ENCODE measurements at regions not wholly inside any gene's neighbourhood (a gene's known extent, or its start where the extent isn't known, plus 50 kb on each side); places are given as distances from the start of the nearest gene placed in this dataset.
A peak's percentile ranks its signal among the peaks of the same experiment; 100 is the strongest.

DNA sequence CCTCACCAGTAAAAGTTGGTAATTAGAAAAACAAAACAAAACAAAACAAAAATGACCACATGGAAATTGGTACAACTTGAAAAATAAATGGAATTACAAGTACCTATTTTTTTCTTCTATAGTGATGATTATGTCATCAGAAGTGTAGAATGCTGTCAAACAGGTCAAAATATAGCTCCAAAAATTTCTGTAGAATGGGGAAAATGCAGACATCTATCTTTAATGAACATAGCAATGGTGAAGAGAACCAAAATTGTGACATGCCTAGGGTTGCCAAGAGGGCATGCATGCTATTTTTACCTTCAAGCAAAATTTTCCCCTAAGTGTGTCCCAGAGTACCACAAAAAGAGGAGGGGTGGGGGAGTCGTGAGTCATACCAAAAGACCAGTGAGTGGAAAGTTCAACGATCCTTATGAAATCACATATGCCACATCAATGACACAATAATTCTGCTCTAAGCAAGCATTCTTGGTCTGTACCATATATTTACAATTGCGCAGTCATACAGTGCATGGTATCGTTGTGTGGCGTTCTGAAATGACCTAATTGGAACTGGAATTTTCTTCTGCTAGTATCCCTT is 1436.4 kb downstream of the SUCLG1 start:
- H2AFZ ChIP-seq (ENCODE audit: low read length), result no peak overlapping the region
- TF ChIP-seq EZH2 (IDR thresholded peaks at IDR 0.05; ENCODE audit: low read length, missing control alignments), result no peak
- TF ChIP-seq, protein P1, sequence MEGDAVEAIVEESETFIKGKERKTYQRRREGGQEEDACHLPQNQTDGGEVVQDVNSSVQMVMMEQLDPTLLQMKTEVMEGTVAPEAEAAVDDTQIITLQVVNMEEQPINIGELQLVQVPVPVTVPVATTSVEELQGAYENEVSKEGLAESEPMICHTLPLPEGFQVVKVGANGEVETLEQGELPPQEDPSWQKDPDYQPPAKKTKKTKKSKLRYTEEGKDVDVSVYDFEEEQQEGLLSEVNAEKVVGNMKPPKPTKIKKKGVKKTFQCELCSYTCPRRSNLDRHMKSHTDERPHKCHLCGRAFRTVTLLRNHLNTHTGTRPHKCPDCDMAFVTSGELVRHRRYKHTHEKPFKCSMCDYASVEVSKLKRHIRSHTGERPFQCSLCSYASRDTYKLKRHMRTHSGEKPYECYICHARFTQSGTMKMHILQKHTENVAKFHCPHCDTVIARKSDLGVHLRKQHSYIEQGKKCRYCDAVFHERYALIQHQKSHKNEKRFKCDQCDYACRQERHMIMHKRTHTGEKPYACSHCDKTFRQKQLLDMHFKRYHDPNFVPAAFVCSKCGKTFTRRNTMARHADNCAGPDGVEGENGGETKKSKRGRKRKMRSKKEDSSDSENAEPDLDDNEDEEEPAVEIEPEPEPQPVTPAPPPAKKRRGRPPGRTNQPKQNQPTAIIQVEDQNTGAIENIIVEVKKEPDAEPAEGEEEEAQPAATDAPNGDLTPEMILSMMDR (conservative IDR thresholded peaks at IDR 0.05 in 1 of 2, IDR thresholded peaks at IDR 0.05 in 1 of 2; ENCODE audit: low read depth in 1 of 2, low read length in 2 of 2), result no peak
- H3K27ac ChIP-seq (ENCODE audit: insufficient read depth, low read length), result no peak overlapping the region
- H3K4me1 ChIP-seq (ENCODE audit: control insufficient read depth, extremely low read depth, insufficient read depth, low read length), result no peaks in the 10 kb centered on the region
- H3K79me2 ChIP-seq (ENCODE audit: control insufficient read depth, insufficient read depth, low read length), result no peaks in the 10 kb centered on the region
- no peak overlapping the region for H3K9ac ChIP-seq (ENCODE audit: insufficient read depth, low read length)
- H3K36me3 ChIP-seq (ENCODE audit: control insufficient read depth, insufficient read depth, low read length), result no peaks in the 10 kb centered on the region
- no peak overlapping the region for H3K4me2 ChIP-seq (ENCODE audit: extremely low read depth, insufficient read depth, low read length)
- H3K27me3 ChIP-seq (ENCODE audit: control insufficient read depth, insufficient read depth, low read length), result no peaks in the 10 kb centered on the region
- no peak overlapping the region for H3K4me3 ChIP-seq (replicated peaks in 1 of 4; ENCODE audit: control extremely low read depth in 1 of 4, insufficient read depth in 1 of 4, low read depth in 3 of 4, low read length in 4 of 4)
- peak; percentile 20 to 60 for DNase-seq (ENCODE audit: low read depth in 2 of 2)
- H3K9me3 ChIP-seq (ENCODE audit: control insufficient read depth, insufficient read depth, low read depth, low read length), result no peaks in the 10 kb centered on the region
- no peaks in the 10 kb centered on the region for H4K20me1 ChIP-seq (ENCODE audit: control insufficient read depth, extremely low read depth, insufficient read depth, low read length)

DNA sequence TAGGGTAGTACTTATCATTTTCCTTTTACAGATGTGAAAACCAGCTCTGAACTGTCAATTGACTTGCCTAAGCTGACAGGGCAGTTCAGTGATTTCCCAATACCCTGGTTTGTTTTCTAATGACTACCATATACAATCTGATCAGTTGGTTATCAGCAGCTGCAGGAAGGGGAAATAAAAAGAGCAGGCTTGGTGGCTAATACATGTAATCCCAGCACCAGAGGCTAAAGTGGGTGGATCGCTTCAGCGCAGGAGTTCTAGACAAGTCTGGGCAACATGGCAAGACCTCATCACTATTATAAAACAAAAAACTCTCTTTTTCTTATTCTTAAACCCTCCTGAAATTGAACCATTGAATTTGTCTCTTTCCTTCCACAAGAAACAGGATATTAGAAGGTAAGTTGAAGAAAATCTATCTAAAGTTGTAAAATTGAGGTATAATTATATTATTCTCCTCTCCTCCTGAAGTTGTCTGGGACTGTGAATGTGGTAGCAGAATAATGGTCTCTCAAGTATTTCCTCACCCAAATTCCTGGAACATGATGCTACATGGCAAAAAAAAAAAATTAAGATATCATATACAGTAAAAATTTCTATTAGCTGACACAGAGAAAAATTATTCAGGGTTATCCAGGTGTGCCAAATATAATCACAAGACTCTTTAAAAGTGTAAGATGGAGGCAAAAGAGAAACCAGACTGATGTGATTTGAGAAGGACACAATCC is 1441.6 kb downstream of the SUCLG1 start:
- no peaks in the 10 kb centered on the region for H3K27me3 ChIP-seq (ENCODE audit: control insufficient read depth, insufficient read depth, low read length)
- H3K27ac ChIP-seq (ENCODE audit: insufficient read depth, low read length), result no peak overlapping the region
- no peak overlapping the region for H3K4me3 ChIP-seq (replicated peaks in 1 of 4; ENCODE audit: control extremely low read depth in 1 of 4, insufficient read depth in 1 of 4, low read depth in 3 of 4, low read length in 4 of 4)
- H3K4me2 ChIP-seq (ENCODE audit: extremely low read depth, insufficient read depth, low read length), result no peak overlapping the region
- DNase-seq (ENCODE audit: low read depth in 2 of 2), result peak in 1 of 2 donors; percentile 27
- H3K4me1 ChIP-seq (ENCODE audit: control insufficient read depth, extremely low read depth, insufficient read depth, low read length), result no peaks in the 10 kb centered on the region
- H4K20me1 ChIP-seq (ENCODE audit: control insufficient read depth, extremely low read depth, insufficient read depth, low read length), result no peaks in the 10 kb centered on the region
- H3K79me2 ChIP-seq (ENCODE audit: control insufficient read depth, insufficient read depth, low read length), result no peaks in the 10 kb centered on the region
- no peak overlapping the region for H2AFZ ChIP-seq (ENCODE audit: low read length)
- TF ChIP-seq, protein P1 (conservative IDR thresholded peaks at IDR 0.05 in 1 of 2, IDR thresholded peaks at IDR 0.05 in 1 of 2; ENCODE audit: low read depth in 1 of 2, low read length in 2 of 2), result no peak
- TF ChIP-seq EZH2 (IDR thresholded peaks at IDR 0.05; ENCODE audit: low read length, missing control alignments), result no peak
- no peaks in the 10 kb centered on the region for H3K36me3 ChIP-seq (ENCODE audit: control insufficient read depth, insufficient read depth, low read length)
- no peaks in the 10 kb centered on the region for H3K9me3 ChIP-seq (ENCODE audit: control insufficient read depth, insufficient read depth, low read depth, low read length)
- H3K9ac ChIP-seq (ENCODE audit: insufficient read depth, low read length), result no peak overlapping the region

DNA sequence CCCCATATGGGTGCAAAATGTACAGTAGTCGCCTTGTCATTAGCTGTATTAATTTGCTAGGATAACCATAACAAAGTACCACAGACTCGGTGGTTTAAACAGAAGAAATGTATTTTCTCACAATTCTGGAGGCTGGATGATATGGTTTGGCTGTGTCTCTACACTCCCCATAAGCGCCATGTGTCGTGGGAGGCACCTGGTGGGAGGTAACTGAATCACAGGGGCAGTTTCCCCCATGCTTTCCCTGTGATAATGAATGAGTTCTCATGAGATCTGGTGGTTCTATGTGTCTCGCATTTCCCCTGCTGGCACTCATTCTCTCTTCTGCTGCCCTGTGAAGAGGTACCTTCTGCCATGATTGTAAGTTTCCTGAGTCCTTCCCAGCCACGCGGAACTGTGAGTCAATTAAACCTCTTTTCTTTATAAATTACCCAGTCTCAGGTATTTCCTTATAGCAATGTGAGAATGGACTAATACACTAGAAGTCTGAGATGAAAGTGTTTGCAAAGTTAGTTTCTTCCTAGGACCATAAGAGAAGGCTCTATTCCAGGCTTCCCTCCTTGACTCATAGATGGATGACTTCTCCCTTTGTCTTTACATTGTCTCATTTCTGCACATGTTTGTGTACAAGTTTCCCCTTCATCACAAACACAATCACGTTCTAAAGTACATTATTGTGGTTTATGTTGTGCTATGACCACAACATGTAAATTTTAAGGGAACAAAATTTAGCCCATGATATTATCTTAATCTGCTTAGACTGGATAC is 1442.6 kb downstream of the SUCLG1 start:
- no peak for DNase-seq (ENCODE audit: low read depth in 2 of 2)
- no peak overlapping the region for H3K4me2 ChIP-seq (ENCODE audit: extremely low read depth, insufficient read depth, low read length)
- H3K36me3 ChIP-seq (ENCODE audit: control insufficient read depth, insufficient read depth, low read length), result no peaks in the 10 kb centered on the region
- no peaks in the 10 kb centered on the region for H3K79me2 ChIP-seq (ENCODE audit: control insufficient read depth, insufficient read depth, low read length)
- no peak for TF ChIP-seq EZH2 (IDR thresholded peaks at IDR 0.05; ENCODE audit: low read length, missing control alignments)
- TF ChIP-seq, protein P1 (conservative IDR thresholded peaks at IDR 0.05 in 1 of 2, IDR thresholded peaks at IDR 0.05 in 1 of 2; ENCODE audit: low read depth in 1 of 2, low read length in 2 of 2), result no peak
- H3K27me3 ChIP-seq (ENCODE audit: control insufficient read depth, insufficient read depth, low read length), result no peaks in the 10 kb centered on the region
- no peaks in the 10 kb centered on the region for H3K4me1 ChIP-seq (ENCODE audit: control insufficient read depth, extremely low read depth, insufficient read depth, low read length)
- no peak overlapping the region for H3K27ac ChIP-seq (ENCODE audit: insufficient read depth, low read length)
- H2AFZ ChIP-seq (ENCODE audit: low read length), result no peak overlapping the region
- no peaks in the 10 kb centered on the region for H3K9me3 ChIP-seq (ENCODE audit: control insufficient read depth, insufficient read depth, low read depth, low read length)
- no peak overlapping the region for H3K4me3 ChIP-seq (replicated peaks in 1 of 4; ENCODE audit: control extremely low read depth in 1 of 4, insufficient read depth in 1 of 4, low read depth in 3 of 4, low read length in 4 of 4)
- H3K9ac ChIP-seq (ENCODE audit: insufficient read depth, low read length), result no peak overlapping the region
- H4K20me1 ChIP-seq (ENCODE audit: control insufficient read depth, extremely low read depth, insufficient read depth, low read length), result no peaks in the 10 kb centered on the region

Measured in fibroblast of lung (primary cell).